MM.1S (cell line): ENCODE measurements at regions not wholly inside any gene's neighbourhood (a gene's known extent, or its start where the extent isn't known, plus 50 kb on each side); places are given as distances from the start of the nearest gene placed in this dataset.

Source experiments
- DNase-seq: peaks from one replicate; pipeline ENCODE4 v3.0.0-alpha.2; 2015
- H2AFZ ChIP-seq: fragments of 300-600 bp; sonication (generic); 2 replicates; pipeline ENCODE4 v1.6.0; 2016; ENCODE audit warnings: antibody characterized with exemption, low read length
- H3F3A ChIP-seq: fragments of 300-600 bp; sonication (generic); 2 replicates; pipeline ENCODE4 v1.6.1; 2016; ENCODE audit warnings: mild to moderate bottlenecking, antibody characterized with exemption, low read length, moderate library complexity, mixed read lengths; ENCODE audit not compliant: insufficient read depth
- H3K27ac ChIP-seq: fragments of 300-600 bp; sonication (generic); 2 replicates; pipeline ENCODE4 v1.5.1; 2016; ENCODE audit warnings: mild to moderate bottlenecking, low read length
- H3K27me3 ChIP-seq: fragments of 300-600 bp; sonication (generic); replicated peaks from 2 replicates; pipeline ENCODE4 v1.6.0; 2016; ENCODE audit warnings: low read length; ENCODE audit not compliant: insufficient read depth
- H3K36me3 ChIP-seq: fragments of 300-600 bp; sonication (generic); replicated peaks from 2 replicates; pipeline ENCODE4 v1.6.1; 2016; ENCODE audit warnings: mild to moderate bottlenecking, low read length, mixed read lengths; ENCODE audit not compliant: insufficient read depth
- H3K4me1 ChIP-seq: fragments of 300-600 bp; sonication (generic); 2 replicates; pipeline ENCODE4 v1.6.1; 2016; ENCODE audit warnings: low read length, mixed read lengths
- H3K4me2 ChIP-seq: fragments of 300-600 bp; sonication (generic); 2 replicates; pipeline ENCODE4 v1.6.0; 2016; ENCODE audit warnings: low read depth, low read length
- H3K4me3 ChIP-seq: fragments of 300-600 bp; sonication (generic); 2 replicates; pipeline ENCODE4 v1.5.1; 2016; ENCODE audit warnings: low read length, mixed read lengths
- H3K79me2 ChIP-seq: fragments of 300-600 bp; sonication (generic); 2 replicates; pipeline ENCODE4 v1.6.1; 2016; ENCODE audit warnings: mixed run types, low read length, mixed read lengths
- H3K9ac ChIP-seq: fragments of 300-600 bp; sonication (generic); 2 replicates; pipeline ENCODE4 v1.6.1; 2016; ENCODE audit warnings: low read length, mixed read lengths
- H3K9me2 ChIP-seq: fragments of 300-600 bp; sonication (generic); replicated peaks from 2 replicates; pipeline ENCODE4 v1.6.1; 2016; ENCODE audit warnings: mild to moderate bottlenecking, low read length, mixed read lengths; ENCODE audit not compliant: insufficient read depth
- H3K9me3 ChIP-seq: fragments of 300-600 bp; sonication (generic); replicated peaks from 2 replicates; pipeline ENCODE4 v1.6.1; 2016; ENCODE audit warnings: mild to moderate bottlenecking, low read length, mixed read lengths; ENCODE audit not compliant: insufficient read depth
- H4K20me1 ChIP-seq: fragments of 300-600 bp; sonication (generic); 2 replicates; pipeline ENCODE4 v1.6.1; 2016; ENCODE audit warnings: mild to moderate bottlenecking, low read length, moderate library complexity, mixed read lengths; ENCODE audit not compliant: insufficient read depth
- CTCF ChIP-seq: fragments of 300-600 bp; sonication (generic); IDR thresholded peaks from 2 replicates; pipeline ENCODE4 v1.5.1; 2016; ENCODE audit warnings: antibody characterized with exemption, low read length, mixed read lengths
- EZH2 ChIP-seq: fragments of 300-600 bp; sonication (generic); optimal IDR thresholded peaks from 2 replicates; pipeline ENCODE3; 2017; ENCODE audit warnings: low read depth, mild to moderate bottlenecking, antibody characterized with exemption, low read length, mixed read lengths
- EZH2phosphoT487 ChIP-seq: fragments of 300-600 bp; sonication (generic); IDR thresholded peaks from 2 replicates; pipeline ENCODE4 v1.6.1; 2018; ENCODE audit warnings: antibody characterized with exemption, low read length

GRCh38 chr2:226550801-226551200, 248.8 kb downstream of the IRS1 start:
- TF ChIP-seq EZH2 (no peak), CTCF (no peak), EZH2phosphoT487 (no peak)
- Histone ChIP-seq H3K9ac (no peak overlapping the region), H3K36me3 (no peaks in the 10 kb centered on the region), H3K27me3 (no peaks in the 10 kb centered on the region), H2AFZ (no peak overlapping the region), H3K27ac (no peak overlapping the region), H4K20me1 (no peaks in the 10 kb centered on the region), H3K9me3 (no peaks in the 10 kb centered on the region), H3K4me2 (no peak overlapping the region), H3K79me2 (no peaks in the 10 kb centered on the region), H3K4me1 (no peaks in the 10 kb centered on the region), H3K4me3 (no peak overlapping the region), H3F3A (no peaks in the 10 kb centered on the region), H3K9me2 (no peaks in the 10 kb centered on the region)
- no peak for DNase-seq

GRCh38 chr2:226548732-226549131, 250.9 kb downstream of the IRS1 start:
- H3K4me2 ChIP-seq, result no peak overlapping the region
- H3F3A ChIP-seq, result no peaks in the 10 kb centered on the region
- no peaks in the 10 kb centered on the region for H3K9me3 ChIP-seq
- no peak overlapping the region for H2AFZ ChIP-seq
- no peak overlapping the region for H3K4me3 ChIP-seq
- no peak overlapping the region for H3K9ac ChIP-seq
- H3K4me1 ChIP-seq, result no peaks in the 10 kb centered on the region
- H3K27ac ChIP-seq, result no peak overlapping the region
- H3K9me2 ChIP-seq, result no peaks in the 10 kb centered on the region
- H3K27me3 ChIP-seq, result no peaks in the 10 kb centered on the region
- H4K20me1 ChIP-seq, result no peaks in the 10 kb centered on the region
- H3K36me3 ChIP-seq, result no peaks in the 10 kb centered on the region
- H3K79me2 ChIP-seq, result no peaks in the 10 kb centered on the region
- TF ChIP-seq CTCF (no peak), EZH2 (no peak), EZH2phosphoT487 (no peak)
- no peak for DNase-seq

GRCh38 chr2:226544596-226545210, 254.9 kb downstream of the IRS1 start:
- Histone ChIP-seq H3F3A (no peaks in the 10 kb centered on the region), H3K27me3 (no peaks in the 10 kb centered on the region), H4K20me1 (no peaks in the 10 kb centered on the region), H2AFZ (no peak overlapping the region), H3K36me3 (no peaks in the 10 kb centered on the region), H3K4me2 (no peak overlapping the region), H3K9ac (no peak overlapping the region), H3K79me2 (no peaks in the 10 kb centered on the region), H3K9me3 (no peaks in the 10 kb centered on the region), H3K27ac (no peak overlapping the region), H3K4me3 (no peak overlapping the region), H3K9me2 (no peaks in the 10 kb centered on the region), H3K4me1 (no peaks in the 10 kb centered on the region)
- no peak for DNase-seq
- TF ChIP-seq EZH2phosphoT487, result no peak
- no peak for TF ChIP-seq CTCF
- TF ChIP-seq EZH2, result no peak
